ENCODE measurements at regions not wholly inside any gene's neighbourhood (a gene's known extent, or its start where the extent isn't known, plus 50 kb on each side); places are given as distances from the start of the nearest gene placed in this dataset.

DNA sequence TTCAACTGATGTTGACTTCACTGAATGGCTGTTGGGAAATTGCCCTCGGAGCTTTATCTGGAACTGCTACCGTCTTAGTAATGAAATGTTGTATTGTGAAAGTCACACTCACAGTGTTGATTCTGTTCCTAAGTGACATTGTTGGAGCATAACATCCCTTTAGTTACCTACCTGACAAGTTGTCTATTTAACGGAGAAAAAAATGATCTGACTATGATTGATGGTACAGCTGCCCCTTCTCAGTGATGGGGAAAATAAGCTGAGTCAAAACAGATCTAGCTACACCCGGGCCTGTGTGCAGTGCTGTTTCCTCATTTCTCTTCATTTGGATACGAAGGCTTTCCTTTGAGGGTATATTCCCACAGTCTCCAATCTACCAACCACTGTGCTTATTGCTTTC lies 472.3 kb upstream of the BRINP3 start:
- no peak overlapping the region for H3K4me3 ChIP-seq (ENCODE audit: low read depth, low read length)
- TF ChIP-seq, protein P1, sequence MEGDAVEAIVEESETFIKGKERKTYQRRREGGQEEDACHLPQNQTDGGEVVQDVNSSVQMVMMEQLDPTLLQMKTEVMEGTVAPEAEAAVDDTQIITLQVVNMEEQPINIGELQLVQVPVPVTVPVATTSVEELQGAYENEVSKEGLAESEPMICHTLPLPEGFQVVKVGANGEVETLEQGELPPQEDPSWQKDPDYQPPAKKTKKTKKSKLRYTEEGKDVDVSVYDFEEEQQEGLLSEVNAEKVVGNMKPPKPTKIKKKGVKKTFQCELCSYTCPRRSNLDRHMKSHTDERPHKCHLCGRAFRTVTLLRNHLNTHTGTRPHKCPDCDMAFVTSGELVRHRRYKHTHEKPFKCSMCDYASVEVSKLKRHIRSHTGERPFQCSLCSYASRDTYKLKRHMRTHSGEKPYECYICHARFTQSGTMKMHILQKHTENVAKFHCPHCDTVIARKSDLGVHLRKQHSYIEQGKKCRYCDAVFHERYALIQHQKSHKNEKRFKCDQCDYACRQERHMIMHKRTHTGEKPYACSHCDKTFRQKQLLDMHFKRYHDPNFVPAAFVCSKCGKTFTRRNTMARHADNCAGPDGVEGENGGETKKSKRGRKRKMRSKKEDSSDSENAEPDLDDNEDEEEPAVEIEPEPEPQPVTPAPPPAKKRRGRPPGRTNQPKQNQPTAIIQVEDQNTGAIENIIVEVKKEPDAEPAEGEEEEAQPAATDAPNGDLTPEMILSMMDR (IDR thresholded peaks at IDR 0.05; ENCODE audit: insufficient read depth, low read depth, low read length): no peak

DNA sequence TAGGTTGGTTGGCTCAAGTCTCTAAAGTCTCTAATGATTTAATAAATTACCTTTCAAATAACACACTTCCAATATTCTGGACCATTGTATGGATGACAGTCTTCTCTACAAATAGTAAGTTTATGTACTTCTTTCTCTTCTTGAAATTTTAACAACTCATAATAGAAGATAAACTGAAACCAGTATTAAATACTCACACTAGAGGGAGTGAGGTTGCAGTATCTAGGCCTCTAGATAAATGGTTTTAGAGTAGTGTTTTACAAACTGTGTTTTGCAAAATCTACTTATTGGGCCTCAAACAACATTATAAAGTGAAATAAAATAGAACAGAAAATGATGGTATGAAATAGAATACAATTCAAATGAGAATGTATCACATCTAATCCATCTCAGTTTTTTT lies 479.9 kb upstream of the BRINP3 start:
- DNase-seq (ENCODE audit: low read depth): no peak
- H3K4me3 ChIP-seq (ENCODE audit: low read depth, low read length): no peak overlapping the region
- TF ChIP-seq, protein P1 (IDR thresholded peaks at IDR 0.05; ENCODE audit: insufficient read depth, low read depth, low read length): no peak

More for the DNA sequence above, 472.3 kb upstream of the BRINP3 start:
- DNase-seq (ENCODE audit: low read depth): no peak

DNA sequence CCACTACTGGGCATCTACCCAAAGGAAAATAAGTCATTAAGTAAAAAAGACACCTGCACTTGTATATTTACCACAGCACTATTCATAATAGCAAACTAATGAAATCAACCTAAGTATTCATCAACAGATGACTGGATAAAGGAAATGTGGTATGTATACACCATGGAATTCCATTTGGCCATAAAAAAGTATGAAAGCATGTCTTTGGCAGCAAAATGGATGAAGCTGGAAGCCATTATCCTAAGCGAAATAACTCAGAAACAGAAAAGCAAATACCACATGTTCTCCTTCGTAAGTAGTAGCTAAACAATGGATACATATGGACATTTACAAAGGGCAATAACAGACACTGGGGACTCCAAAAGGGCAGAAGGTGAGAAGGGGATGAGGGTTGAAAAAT lies 485.7 kb upstream of the BRINP3 start:
- TF ChIP-seq, protein P1 (IDR thresholded peaks at IDR 0.05; ENCODE audit: insufficient read depth, low read depth, low read length): no peak
- no peak for DNase-seq (ENCODE audit: low read depth)
- no peak overlapping the region for H3K4me3 ChIP-seq (ENCODE audit: low read depth, low read length)

DNA sequence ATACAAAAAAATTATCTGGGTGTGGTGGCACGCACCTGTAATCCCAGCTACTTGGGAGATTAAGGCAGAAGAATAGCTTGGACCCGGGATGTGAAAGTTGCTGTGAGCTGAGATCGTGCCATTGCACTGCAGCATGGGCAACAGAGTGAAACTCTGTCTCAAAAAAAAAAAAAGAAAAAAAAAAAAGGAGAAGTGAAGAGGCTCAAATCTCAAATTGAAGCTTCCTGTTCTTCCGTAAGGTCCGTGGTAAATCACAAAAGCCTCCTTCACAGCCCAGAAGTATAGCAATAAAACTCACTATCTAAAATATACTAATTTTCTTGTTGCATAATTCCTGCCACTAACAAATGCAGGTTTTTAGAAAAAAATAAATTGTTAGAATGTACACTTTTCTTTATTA lies 498.2 kb upstream of the BRINP3 start:
- TF ChIP-seq, protein P1 (IDR thresholded peaks at IDR 0.05; ENCODE audit: insufficient read depth, low read depth, low read length): no peak
- no peak overlapping the region for H3K4me3 ChIP-seq (ENCODE audit: low read depth, low read length)
- DNase-seq (ENCODE audit: low read depth): no peak

DNA sequence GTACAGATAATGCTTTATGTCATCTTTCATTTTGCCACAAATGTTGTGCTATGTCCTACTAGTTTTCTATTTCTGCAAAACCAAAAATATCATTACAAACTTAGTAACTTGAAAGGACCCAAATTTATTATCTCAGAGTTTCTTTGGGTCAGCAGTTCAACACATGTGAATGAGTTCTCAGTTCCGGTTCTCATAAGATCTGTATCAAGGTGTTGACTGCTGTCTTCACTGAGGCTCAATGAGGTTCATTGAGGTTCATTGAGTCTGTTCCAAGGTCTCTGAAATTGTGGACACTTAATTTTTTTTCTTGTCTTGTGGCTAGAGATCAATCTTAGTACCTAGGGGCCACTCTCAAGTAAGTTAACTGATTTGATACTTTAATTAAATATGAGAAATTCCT lies 525.1 kb upstream of the BRINP3 start:
- H3K4me3 ChIP-seq (ENCODE audit: low read depth, low read length): no peak overlapping the region
- TF ChIP-seq, protein P1 (IDR thresholded peaks at IDR 0.05; ENCODE audit: insufficient read depth, low read depth, low read length): no peak

GRCh38 chr1:191016765-191017164 lies 539.1 kb upstream of the BRINP3 start:
- TF ChIP-seq, protein P1 (IDR thresholded peaks at IDR 0.05; ENCODE audit: insufficient read depth, low read depth, low read length): no peak
- no peak overlapping the region for H3K4me3 ChIP-seq (ENCODE audit: low read depth, low read length)

More for the DNA sequence above, 525.1 kb upstream of the BRINP3 start:
- no peak for DNase-seq (ENCODE audit: low read depth)

DNA sequence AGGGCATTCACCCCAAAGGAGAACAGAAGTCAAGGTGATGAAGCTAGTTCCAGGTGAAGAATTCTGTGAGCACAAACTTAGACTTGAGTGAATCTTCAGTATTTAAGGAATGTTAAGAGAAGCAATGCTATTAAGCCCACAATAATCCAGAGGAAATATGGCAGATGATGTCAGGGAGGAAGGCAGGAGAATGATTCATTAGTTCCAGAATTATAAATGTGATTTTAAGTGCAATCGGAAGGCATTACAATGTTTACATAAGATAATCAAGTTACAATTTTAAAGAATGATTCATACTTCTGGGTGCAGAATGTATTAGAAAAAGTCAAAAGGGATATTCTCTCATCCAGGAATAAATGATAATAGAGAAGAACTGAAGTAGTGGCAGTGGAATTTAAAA lies 545.2 kb upstream of the BRINP3 start:
- DNase-seq (ENCODE audit: low read depth): no peak
- no peak overlapping the region for H3K4me3 ChIP-seq (ENCODE audit: low read depth, low read length)
- TF ChIP-seq, protein P1 (IDR thresholded peaks at IDR 0.05; ENCODE audit: insufficient read depth, low read depth, low read length): no peak

More at GRCh38 chr1:191016765-191017164, 539.1 kb upstream of the BRINP3 start:
- DNase-seq (ENCODE audit: low read depth): no peak
